H1 (cell line): ENCODE measurements at regions not wholly inside any gene's neighbourhood (a gene's known extent, or its start where the extent isn't known, plus 50 kb on each side); places are given as distances from the start of the nearest gene placed in this dataset.

ENCODE experiments used
- CTCF ChIA-PET: fragments of 300-600 bp; sonication (Branson Sonifier 250); formaldehyde crosslinking; loops from one replicate; lab custom pipeline; 2021; ENCODE audit not compliant: partially characterized antibody; lab: Charles Lee
- POLR2A ChIA-PET: fragments of 300-600 bp; sonication (Branson Sonifier 250); formaldehyde crosslinking; loops from one replicate; lab custom pipeline; 2021; ENCODE audit warnings: inconsistent platforms; ENCODE audit not compliant: partially characterized antibody; lab: Charles Lee
- DNase-seq, 2 experiments: peaks; one replicate each; pipeline versions ENCODE4 v3.0.0 to v3.0.0-alpha.2; 2010 to 2022; ENCODE audit warnings: low spot score in 2 of 2, low read depth in 1 of 2, mixed read lengths in 1 of 2
- FAIRE-seq: peaks from 2 replicates; lab custom pipeline; 2011; peaks lifted over from hg19 to GRCh38; lab: Jason Lieb, UNC
- H2AFZ ChIP-seq: 2 replicates; pipeline ENCODE4 v1.8.1; 2012; ENCODE audit warnings: low read length, inconsistent platforms
- H2AK5ac ChIP-seq: 2 replicates; pipeline ENCODE4 v1.6.1; 2013; ENCODE audit warnings: low read depth, low read length
- H2BK120ac ChIP-seq: replicated peaks from 2 replicates; pipeline ENCODE3; 2013; ENCODE audit warnings: low read depth, low read length, inconsistent platforms
- H2BK12ac ChIP-seq: 2 replicates; pipeline ENCODE4 v1.6.1; 2013; ENCODE audit warnings: low read depth, low read length
- H2BK15ac ChIP-seq: 2 replicates; pipeline ENCODE4 v1.6.1; 2013; ENCODE audit warnings: low read length
- H2BK20ac ChIP-seq: 2 replicates; pipeline ENCODE4 v1.6.1; 2013; ENCODE audit warnings: low read length
- H2BK5ac ChIP-seq: 2 replicates; pipeline ENCODE4 v1.6.1; 2013; ENCODE audit warnings: low read depth, low read length
- H3K14ac ChIP-seq: 2 replicates; pipeline ENCODE4 v1.6.1; 2013; ENCODE audit warnings: inconsistent platforms; ENCODE audit not compliant: insufficient read length
- H3K18ac ChIP-seq: 2 replicates; pipeline ENCODE4 v1.6.1; 2013; ENCODE audit warnings: low read length; ENCODE audit errors: extremely low read depth
- H3K23ac ChIP-seq: 2 replicates; pipeline ENCODE4 v1.6.1; 2013; ENCODE audit warnings: inconsistent platforms; ENCODE audit not compliant: insufficient read length
- H3K23me2 ChIP-seq: 2 replicates; pipeline ENCODE4 v1.6.1; 2013; ENCODE audit warnings: low read depth, low read length
- H3K27ac ChIP-seq: 2 replicates; pipeline ENCODE4 v1.6.1; 2011; ENCODE audit warnings: low read depth, low read length, inconsistent platforms
- H3K27me3 ChIP-seq, 4 experiments: replicated peaks in 1 of 4; 1 replicate in 1 of 4; 2 replicates in 3 of 4; pipeline versions ENCODE4 v1.6.1 to v1.8.1; 2011 to 2013; ENCODE audit warnings: low read length in 3 of 4, mild to moderate bottlenecking in 3 of 4, inconsistent platforms in 2 of 4, mixed read lengths in 2 of 4, moderate library complexity in 1 of 4; ENCODE audit not compliant: control insufficient read depth in 3 of 4, insufficient read depth in 3 of 4; ENCODE audit errors: extremely low read depth in 1 of 4
- H3K36me3 ChIP-seq, 4 experiments: 2 replicates each; pipeline versions ENCODE4 v1.6.1 to v1.8.1; 2011 to 2013; ENCODE audit warnings: mild to moderate bottlenecking in 4 of 4, low read length in 3 of 4, moderate library complexity in 2 of 4, control low read depth in 1 of 4, inconsistent platforms in 1 of 4; ENCODE audit not compliant: insufficient read depth in 4 of 4, control insufficient read depth in 2 of 4
- H3K4ac ChIP-seq: replicated peaks from 2 replicates; pipeline ENCODE3; 2013; ENCODE audit warnings: low read length, low read depth, mixed read lengths, inconsistent platforms; ENCODE audit not compliant: insufficient read length
- H3K4me1 ChIP-seq, 4 experiments: replicated peaks in 1 of 4; 1 replicate in 1 of 4; 2 replicates in 3 of 4; pipeline versions ENCODE4 v1.6.1 to v1.8.1; 2011 to 2013; ENCODE audit warnings: low read length in 3 of 4, inconsistent platforms in 2 of 4, mixed read lengths in 1 of 4; ENCODE audit not compliant: insufficient read depth in 4 of 4, control insufficient read depth in 3 of 4
- H3K4me2 ChIP-seq, 2 experiments: 2 replicates each; pipeline versions ENCODE4 v1.6.1 to v1.8.1; 2011 to 2013; ENCODE audit warnings: low read depth in 2 of 2, low read length in 2 of 2, control low read depth in 1 of 2, inconsistent platforms in 1 of 2, mild to moderate bottlenecking in 1 of 2; ENCODE audit not compliant: insufficient read depth in 1 of 2
- H3K4me3 ChIP-seq, 4 experiments: fragments of 200-600, 300-600 bp in 1 of 4; sonication (generic), shearing (Covaris generic), sonication (Bioruptor Twin) in 1 of 4; 2 replicates each; pipeline versions ENCODE4 v1.5.1 to v1.8.1; 2011 to 2016; ENCODE audit warnings: low read length in 4 of 4, low read depth in 3 of 4, control low read depth in 2 of 4, inconsistent platforms in 2 of 4, mild to moderate bottlenecking in 2 of 4, mixed read lengths in 1 of 4, moderate library complexity in 1 of 4; ENCODE audit not compliant: insufficient read depth in 2 of 4; ENCODE audit errors: extremely low read depth in 1 of 4
- H3K56ac ChIP-seq: replicated peaks from 2 replicates; pipeline ENCODE3; 2013; ENCODE audit warnings: low read depth, mild to moderate bottlenecking, mixed read lengths, low read length, inconsistent platforms; ENCODE audit not compliant: insufficient read length
- H3K79me1 ChIP-seq: 2 replicates; pipeline ENCODE4 v1.6.1; 2013; ENCODE audit warnings: low read depth, low read length, control low read depth
- H3K79me2 ChIP-seq, 2 experiments: 2 replicates each; pipeline versions ENCODE4 v1.6.1 to v1.8.1; 2012 to 2013; ENCODE audit warnings: low read length in 2 of 2, mild to moderate bottlenecking in 2 of 2, inconsistent platforms in 1 of 2; ENCODE audit not compliant: insufficient read depth in 2 of 2, control insufficient read depth in 1 of 2
- H3K9ac ChIP-seq, 4 experiments: replicated peaks in 1 of 4; 1 replicate in 1 of 4; 2 replicates in 3 of 4; pipeline versions ENCODE4 v1.6.1 to v1.8.1; 2011 to 2013; ENCODE audit warnings: low read depth in 3 of 4, low read length in 3 of 4, control low read depth in 2 of 4, mild to moderate bottlenecking in 2 of 4, moderate library complexity in 2 of 4, inconsistent platforms in 1 of 4; ENCODE audit errors: extremely low read depth in 1 of 4
- H3K9me3 ChIP-seq, 2 experiments: 2 replicates each; pipeline versions ENCODE4 v1.6.1 to v1.8.1; 2012 to 2013; ENCODE audit warnings: mild to moderate bottlenecking in 2 of 2, moderate library complexity in 2 of 2, control low read depth in 1 of 2, inconsistent platforms in 1 of 2, low read depth in 1 of 2, low read length in 1 of 2, mixed read lengths in 1 of 2; ENCODE audit not compliant: insufficient read depth in 2 of 2
- H4K20me1 ChIP-seq, 2 experiments: replicated peaks in 1 of 2; 2 replicates each; pipeline versions ENCODE3 to v1.8.1; 2011 to 2013; ENCODE audit warnings: inconsistent platforms in 2 of 2, low read length in 2 of 2, mild to moderate bottlenecking in 1 of 2; ENCODE audit not compliant: insufficient read depth in 2 of 2, control insufficient read depth in 1 of 2
- H4K5ac ChIP-seq: 2 replicates; pipeline ENCODE4 v1.6.1; 2013; ENCODE audit warnings: low read length, low read depth, mixed read lengths, inconsistent platforms; ENCODE audit not compliant: insufficient read length
- H4K8ac ChIP-seq: 2 replicates; pipeline ENCODE4 v1.8.0; 2013; ENCODE audit warnings: mild to moderate bottlenecking, moderate library complexity, low read length, inconsistent platforms; ENCODE audit not compliant: insufficient read depth; ENCODE audit errors: extremely low read depth
- H4K91ac ChIP-seq: replicated peaks from 2 replicates; pipeline ENCODE3; 2013; ENCODE audit warnings: low read length, mixed read lengths, inconsistent platforms; ENCODE audit not compliant: insufficient read length
- ATF2 ChIP-seq: IDR thresholded peaks from 2 replicates; pipeline ENCODE4 v1.6.1; 2012; ENCODE audit warnings: low read length, inconsistent platforms
- CTCF ChIP-seq, 3 experiments: IDR thresholded peaks; 1 replicate in 2 of 3; 2 replicates in 1 of 3; pipeline versions ENCODE4 v1.5.1 to v1.6.1; 2011; ENCODE audit warnings: low read length in 3 of 3, mild to moderate bottlenecking in 3 of 3, inconsistent platforms in 2 of 3, low read depth in 1 of 3, moderate library complexity in 1 of 3; ENCODE audit not compliant: insufficient read depth in 1 of 3; ENCODE audit errors: control extremely low read depth in 1 of 3
- EZH2 ChIP-seq: fragments of 200-600 bp; sonication (generic); IDR thresholded peaks from 2 replicates; pipeline ENCODE4 v1.7.1; 2012; ENCODE audit warnings: low read depth, mild to moderate bottlenecking, moderate library complexity, low read length, inconsistent platforms; ENCODE audit not compliant: severe bottlenecking
- HDAC2 ChIP-seq, 2 experiments: fragments of 300-600 bp in 1 of 2; sonication (generic) in 1 of 2; IDR thresholded peaks; 2 replicates each; pipeline ENCODE4 v1.6.1; 2011 to 2012; ENCODE audit warnings: low read depth in 2 of 2, low read length in 2 of 2, mild to moderate bottlenecking in 2 of 2, moderate library complexity in 2 of 2, borderline replicate concordance in 1 of 2, inconsistent platforms in 1 of 2
- RAD21 ChIP-seq, 2 experiments: IDR thresholded peaks in 1 of 2; conservative IDR thresholded peaks in 1 of 2; 2 replicates each; pipeline ENCODE4 v1.6.1; 2011; ENCODE audit warnings: low read depth in 2 of 2, low read length in 2 of 2, improper control_type of control experiment in 1 of 2, inconsistent platforms in 1 of 2, mild to moderate bottlenecking in 1 of 2, moderate library complexity in 1 of 2
- RBBP5 ChIP-seq: IDR thresholded peaks from 2 replicates; pipeline ENCODE4 v1.7.1; 2012; ENCODE audit warnings: low read depth, mild to moderate bottlenecking, inconsistent platforms, low read length, moderate library complexity, borderline replicate concordance
- SP1 ChIP-seq: IDR thresholded peaks from 2 replicates; pipeline ENCODE4 v1.6.1; 2011; ENCODE audit warnings: low read depth, low read length
- TCF12 ChIP-seq: IDR thresholded peaks from 2 replicates; pipeline ENCODE4 v1.6.1; 2011; ENCODE audit warnings: low read depth, mild to moderate bottlenecking, low read length
- ZNF274 ChIP-seq: IDR thresholded peaks from 2 replicates; pipeline ENCODE4 v1.7.0; 2012; ENCODE audit warnings: low read length, borderline replicate concordance; ENCODE audit errors: extremely low read depth
- WGBS, 2 experiments: shearing (Covaris generic) in 1 of 2; methylation state at CpG; one replicate each; pipeline versions ENCODE4 v1.1.6 to v1.1.7; 2013 to 2015; ENCODE audit warnings: low lambda C conversion rate in 2 of 2, mixed read lengths in 2 of 2, inconsistent platforms in 1 of 2, low coverage in 1 of 2, missing lambda C conversion rate in 1 of 2; ENCODE audit not compliant: insufficient replicate concordance in 2 of 2, insufficient coverage in 1 of 2, insufficient read length in 1 of 2; ENCODE audit errors: extremely low coverage in 1 of 2, missing lambda C conversion rate in 1 of 2; 5-methylcytosine and 5-hydroxymethylcytosine counted together

GRCh38 chr3:106930086-106930485 lies 447.2 kb upstream of the CCDC54 start:
- Histone ChIP-seq H3K36me3 (peaks cover 0 to 5% (median 0%) of the 10 kb centered on the region in 4 experiments; a peak in 2 of 8 replicates), H3K4me3 (no peak overlapping the region), H2BK20ac (no peak overlapping the region), H4K20me1 (no peaks in the 10 kb centered on the region), H3K79me2 (no peaks in the 10 kb centered on the region), H4K5ac (no peak overlapping the region), H2AFZ (no peak overlapping the region), H3K4me2 (no peak overlapping the region), H2BK120ac (no peak overlapping the region), H3K56ac (no peak overlapping the region), H3K4me1 (no peaks in the 10 kb centered on the region), H3K27me3 (no peaks in the 10 kb centered on the region), H4K8ac (no peak overlapping the region), H2BK15ac (no peak overlapping the region), H2BK12ac (no peak overlapping the region), H3K23me2 (no peaks in the 10 kb centered on the region), H3K9me3 (peaks cover 15 to 20% of the 10 kb centered on the region in 2 experiments), H4K91ac (no peak overlapping the region), H3K4ac (no peak overlapping the region), H3K18ac (no peak overlapping the region), H3K14ac (no peak overlapping the region), H3K27ac (no peak overlapping the region), H2AK5ac (no peak overlapping the region), H3K79me1 (no peaks in the 10 kb centered on the region), H3K9ac (no peak overlapping the region), H3K23ac (no peak overlapping the region), H2BK5ac (no peak overlapping the region)
- WGBS, 2 experiments = 84% methylated on average over 2 of the region's 2 CpGs; no CpG with 5 or more reads in 1 of the 2 experiments
- POLR2A ChIA-PET = no interaction called here
- no peak for DNase-seq
- CTCF ChIA-PET = no interaction called here
- no peak for FAIRE-seq
- TF ChIP-seq TCF12 (no peak), ZNF274 (no peak), ATF2 (no peak), CTCF (IDR thresholded peaks at IDR 0.05; ENCODE audit: control extremely low read depth in 1 of 3, insufficient read depth in 1 of 3, low read depth in 1 of 3, low read length in 3 of 3) (no peak), RAD21 (IDR thresholded peaks at IDR 0.05 in 1 of 2, conservative IDR thresholded peaks at IDR 0.05 in 1 of 2; ENCODE audit: low read depth in 2 of 2, low read length in 2 of 2) (no peak), SP1 (no peak), HDAC2 (IDR thresholded peaks at IDR 0.05; ENCODE audit: borderline replicate concordance in 1 of 2, low read depth in 2 of 2, low read length in 2 of 2) (no peak), RBBP5 (no peak), EZH2 (no peak)
